HG03066 (cell line): ENCODE measurements at regions not wholly inside any gene's neighbourhood (a gene's known extent, or its start where the extent isn't known, plus 50 kb on each side); places are given as distances from the start of the nearest gene placed in this dataset.
"Not testable (repeated sequence)": the region's sequence is repeated elsewhere in the genome, so short reads cannot be mapped to it uniquely, and the experiment has no call there.

Experiments
- ATAC-seq: cut with Tn5 transposase; IDR thresholded peaks from one replicate; pipeline ENCODE4 v1.9.1; 2021; ENCODE audit warnings: low read depth; ENCODE audit not compliant: unreplicated experiment

DNA sequence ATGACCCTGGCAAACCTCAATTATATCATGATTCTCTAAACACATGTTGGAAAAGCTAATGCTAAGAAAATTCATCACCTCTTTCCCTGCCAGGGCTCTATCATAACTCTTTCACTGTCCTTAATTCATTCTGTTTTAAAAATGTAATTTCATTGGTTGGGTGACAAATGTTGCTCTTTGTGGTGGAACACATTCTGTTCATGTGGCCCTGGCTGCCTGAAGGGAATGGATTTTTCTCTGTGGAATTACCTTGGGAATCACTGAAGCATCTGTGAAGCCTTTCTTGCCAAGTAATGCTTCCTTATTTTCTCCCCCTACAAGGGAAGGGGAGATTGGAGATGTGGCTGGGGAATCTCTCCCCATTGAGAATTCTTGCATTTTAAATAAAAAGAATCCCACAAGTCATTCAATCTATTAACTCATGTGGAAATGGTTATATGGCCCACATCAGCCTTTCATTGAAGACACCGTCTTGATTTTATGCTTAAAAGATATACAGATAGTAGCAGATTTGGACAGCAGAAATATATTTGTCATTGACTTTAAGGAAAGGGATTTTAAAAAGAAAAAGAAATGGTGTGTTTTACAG, 201.8 kb upstream of the NMUR2 start:
- no peak for ATAC-seq

- no peak for ATAC-seq
Observed at GRCh38 chr5:152607401-152608160, 202.5 kb upstream of the NMUR2 start.

- ATAC-seq = no peak
Observed at GRCh38 chr5:152608458-152608857, 203.4 kb upstream of the NMUR2 start.

DNA sequence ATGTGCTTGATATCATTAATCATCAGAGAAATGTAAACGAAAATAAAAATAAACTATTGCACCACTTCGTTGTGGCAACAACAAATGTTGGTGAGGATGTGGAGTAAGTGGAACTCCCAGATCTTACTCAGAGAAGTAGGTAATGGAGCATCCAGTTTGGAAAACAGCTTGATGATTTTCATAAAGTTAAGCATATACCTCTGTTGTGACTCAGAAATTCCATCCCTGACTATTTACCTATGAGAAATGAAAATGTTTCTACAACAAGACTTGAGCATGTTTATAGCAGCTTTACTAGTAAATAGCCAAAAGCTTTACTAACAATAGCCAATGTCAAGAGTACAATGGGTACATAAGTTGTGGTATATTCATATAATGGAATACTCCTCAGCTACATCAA, 214.7 kb upstream of the NMUR2 start:
- ATAC-seq = no peak

DNA sequence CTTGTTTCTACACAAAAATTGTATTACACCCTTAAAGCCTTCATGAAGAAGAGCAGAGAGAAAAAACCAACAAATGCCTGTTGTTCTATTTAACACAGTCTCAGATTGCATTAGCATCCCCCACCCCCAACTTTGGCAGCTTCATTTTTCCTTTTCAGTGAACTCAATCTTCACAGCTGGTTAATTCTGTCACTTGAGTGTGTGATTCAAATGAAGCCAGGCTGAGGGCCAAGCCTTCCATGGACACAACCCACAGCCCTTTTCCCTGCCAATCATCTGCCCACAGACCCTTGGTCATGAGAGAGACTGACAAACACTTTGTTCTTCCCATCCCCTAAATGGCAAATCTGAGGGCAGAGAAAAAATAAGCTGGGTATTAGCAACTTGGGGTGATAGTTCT, 217.5 kb upstream of the NMUR2 start:
- no peak for ATAC-seq

- no peak for ATAC-seq
Observed at GRCh38 chr5:152623951-152624350, 218.9 kb upstream of the NMUR2 start.

GRCh38 chr5:152625696-152626095, 220.6 kb upstream of the NMUR2 start:
- ATAC-seq = no peak

DNA sequence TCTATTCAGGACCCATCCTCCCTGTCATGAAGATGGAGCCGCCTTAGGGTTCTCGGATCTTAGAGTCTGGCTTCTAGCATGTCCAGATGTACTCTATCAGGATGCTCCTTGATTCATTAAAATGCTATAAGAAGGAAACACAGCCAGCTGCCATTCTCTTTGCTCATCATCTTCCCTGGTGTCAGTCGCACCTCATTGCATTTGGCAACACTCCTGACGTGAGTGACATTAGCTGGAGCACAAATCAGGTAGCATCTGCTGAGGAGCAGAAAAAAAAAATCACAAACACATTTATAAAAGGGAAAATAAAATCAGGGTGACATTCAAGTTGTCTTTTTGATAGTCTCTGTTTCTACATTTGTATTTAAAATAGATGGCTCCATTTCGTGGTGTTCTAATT, 226.1 kb upstream of the NMUR2 start:
- no peak for ATAC-seq

DNA sequence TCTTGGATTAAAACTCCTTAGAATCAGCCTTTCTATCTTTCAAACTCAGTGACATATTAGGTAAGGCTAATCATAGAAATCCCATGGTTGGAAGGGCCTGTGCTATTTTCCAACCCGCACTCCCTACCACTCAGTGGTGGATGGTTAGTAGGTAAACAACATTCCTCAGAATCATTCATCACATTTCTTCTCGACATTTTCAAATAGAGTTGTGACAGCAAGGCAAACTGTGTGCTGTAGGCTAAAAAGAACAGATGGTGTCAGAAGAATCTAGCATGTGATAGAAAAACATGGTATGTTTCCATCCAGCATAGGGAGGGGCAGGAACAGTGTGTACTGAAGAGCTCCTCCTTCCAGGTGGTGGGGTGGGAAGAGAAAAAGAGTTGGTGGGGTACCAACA, 227.3 kb upstream of the NMUR2 start:
- no peak for ATAC-seq

GRCh38 chr5:152634586-152634985, 229.5 kb upstream of the NMUR2 start:
- ATAC-seq = no peak

DNA sequence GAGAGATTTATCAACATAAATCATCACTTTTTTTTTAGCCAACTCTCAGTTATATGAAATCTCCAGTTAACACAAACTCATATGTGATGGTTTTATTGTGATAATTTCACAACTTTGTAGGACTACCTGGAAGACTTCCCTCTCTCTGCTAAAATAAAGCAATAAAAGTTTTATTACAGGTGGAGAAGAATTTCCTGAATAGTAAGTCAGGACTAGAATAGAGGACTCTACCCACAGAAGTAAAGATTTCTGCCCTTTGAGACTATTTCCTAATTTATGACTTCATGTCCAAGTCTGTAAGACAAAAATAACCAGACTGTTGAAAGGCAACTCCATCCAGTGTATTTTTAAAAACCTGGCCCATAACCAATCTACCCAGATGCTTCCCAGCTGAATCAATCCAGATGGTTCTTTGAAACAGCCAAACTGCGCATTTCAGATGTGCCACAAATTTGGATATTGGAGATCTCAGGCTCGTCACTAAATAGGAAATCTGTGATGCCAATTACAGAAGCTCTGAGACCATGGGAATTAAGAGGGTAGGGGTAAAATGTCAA, 234.0 kb upstream of the NMUR2 start:
- ATAC-seq = no peak

- no peak for ATAC-seq
Observed at GRCh38 chr5:152641970-152642805, 237.1 kb upstream of the NMUR2 start.

- ATAC-seq = no peak
Observed at GRCh38 chr5:152642880-152643279, 237.8 kb upstream of the NMUR2 start.

DNA sequence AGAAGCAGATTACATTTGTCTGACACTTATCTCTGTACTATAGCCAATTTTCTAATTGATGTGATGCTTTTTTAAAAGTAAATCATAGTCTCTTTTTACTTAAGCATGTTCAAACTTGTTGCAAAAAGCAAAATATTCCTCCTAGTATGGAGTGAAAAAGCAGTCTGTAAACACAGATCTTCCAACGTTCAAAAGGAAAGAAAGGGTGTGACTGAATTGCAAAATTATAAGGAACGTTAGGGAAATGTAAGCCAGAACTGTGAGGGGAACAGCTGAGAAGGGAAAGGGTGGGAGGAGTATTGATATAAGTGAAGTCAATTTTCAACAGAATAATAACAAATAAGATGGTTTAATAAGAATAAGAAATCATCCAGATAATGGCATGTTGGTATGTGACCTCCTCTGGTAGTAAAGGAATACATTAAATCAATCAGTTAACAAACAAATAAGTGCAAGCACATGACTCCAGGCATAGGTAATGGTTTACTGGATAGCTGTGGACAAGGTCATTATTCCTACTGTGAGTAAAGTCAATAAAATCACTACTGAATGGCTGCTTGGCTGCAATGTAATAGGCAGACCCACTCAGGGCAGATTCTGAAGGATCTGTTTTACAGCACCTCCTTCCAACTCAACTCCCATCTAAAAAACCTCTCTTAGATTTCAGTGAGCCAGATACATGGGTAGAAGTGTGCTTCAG, 239.1 kb upstream of the NMUR2 start:
- no peak for ATAC-seq

DNA sequence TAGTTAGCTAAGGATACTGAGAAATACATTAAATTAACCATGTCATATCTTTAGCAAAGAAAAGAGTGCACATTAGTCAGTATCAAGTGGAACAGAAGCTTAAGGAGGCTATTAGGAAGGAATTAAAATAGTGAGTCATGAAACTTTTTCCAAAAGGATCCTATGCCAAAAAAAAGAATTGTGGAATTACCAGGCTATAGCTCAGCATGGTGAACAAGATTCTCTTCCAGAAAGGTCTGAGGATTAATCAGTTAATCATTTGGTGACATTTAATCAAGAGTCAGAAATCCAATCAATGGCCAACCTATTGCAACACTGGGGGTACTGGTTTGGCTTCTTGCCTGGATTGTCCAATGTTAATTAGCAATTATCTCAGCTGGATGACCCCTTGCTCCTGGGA, 244.5 kb upstream of the NMUR2 start:
- no peak for ATAC-seq

DNA sequence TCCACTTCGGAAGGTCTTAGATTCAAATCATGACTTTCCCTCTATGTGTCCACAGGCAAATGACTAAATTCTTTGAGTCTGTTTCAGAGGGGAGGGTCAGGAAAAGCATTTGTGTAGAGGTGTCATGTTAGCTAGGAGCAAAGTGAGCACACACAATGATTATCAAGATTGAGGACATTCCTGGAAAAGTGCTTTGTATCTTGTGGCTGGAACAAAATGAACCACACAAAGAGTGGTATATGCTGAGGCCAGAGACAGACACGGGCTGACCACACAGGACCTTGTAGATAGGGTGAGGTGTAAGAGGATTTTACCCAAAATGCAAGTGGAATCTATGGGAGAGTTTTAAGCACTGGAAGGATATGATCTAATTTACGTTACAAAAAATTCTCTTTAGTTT, 245.3 kb upstream of the NMUR2 start:
- ATAC-seq = no peak

DNA sequence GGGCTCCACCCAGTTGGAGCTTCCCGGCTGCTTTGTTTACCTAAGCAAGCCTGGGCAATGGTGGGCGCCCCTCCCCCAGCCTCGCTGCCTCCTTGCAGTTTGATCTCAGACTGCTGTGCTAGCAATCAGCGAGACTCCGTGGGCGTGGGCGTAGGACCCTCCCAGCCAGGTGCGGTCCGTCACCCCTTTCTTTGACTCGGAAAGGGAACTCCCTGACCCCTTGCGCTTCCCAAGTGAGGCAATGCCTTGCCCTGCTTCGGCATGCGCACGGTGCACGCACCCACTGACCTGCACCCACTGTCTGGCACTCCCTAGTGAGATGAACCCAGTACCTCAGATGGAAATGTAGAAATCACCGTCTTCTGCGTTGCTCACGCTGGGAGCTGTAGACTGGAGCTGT, 254.4 kb upstream of the NMUR2 start:
- not testable (repeated sequence) for ATAC-seq

DNA sequence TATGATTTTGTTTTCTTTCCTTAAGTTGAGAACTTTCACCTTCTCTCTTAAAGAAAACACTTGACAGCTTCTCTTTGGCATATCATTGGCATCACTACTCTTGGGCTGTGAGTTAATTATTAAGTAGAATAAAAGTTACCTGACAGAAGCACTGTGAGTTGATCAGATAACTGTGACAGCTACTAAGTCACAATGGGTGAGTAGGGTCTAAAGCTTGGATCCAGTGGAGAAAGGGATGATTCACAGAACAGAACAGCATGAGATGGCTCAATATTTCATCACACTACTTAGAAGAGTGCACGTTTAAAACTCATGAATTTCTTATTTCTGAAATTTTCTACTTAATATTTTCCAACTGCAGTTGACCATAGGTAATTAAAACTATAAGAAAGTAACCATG, 268.5 kb upstream of the NMUR2 start:
- ATAC-seq = no peak

GRCh38 chr5:152674403-152674802, 269.3 kb upstream of the NMUR2 start:
- ATAC-seq = no peak

DNA sequence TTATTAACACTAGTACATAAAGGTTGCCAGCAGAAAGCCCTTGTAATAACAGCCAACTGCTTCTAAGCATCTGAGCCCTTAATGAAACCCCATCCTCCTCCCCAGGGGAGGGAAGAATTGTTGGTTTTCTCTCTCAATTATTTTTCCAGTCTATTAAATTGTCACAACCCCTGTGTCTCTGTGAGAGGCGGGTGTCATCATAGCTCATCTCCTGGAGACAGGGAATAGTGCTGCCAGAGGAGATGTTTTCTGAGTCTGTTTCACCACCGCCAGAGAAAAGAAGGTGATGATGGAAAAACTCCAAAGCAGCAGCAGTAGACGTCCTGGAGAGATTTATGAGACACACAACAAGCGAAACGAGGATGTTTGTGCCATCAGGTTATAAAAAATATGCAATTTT, 271.1 kb upstream of the NMUR2 start:
- no peak for ATAC-seq

DNA sequence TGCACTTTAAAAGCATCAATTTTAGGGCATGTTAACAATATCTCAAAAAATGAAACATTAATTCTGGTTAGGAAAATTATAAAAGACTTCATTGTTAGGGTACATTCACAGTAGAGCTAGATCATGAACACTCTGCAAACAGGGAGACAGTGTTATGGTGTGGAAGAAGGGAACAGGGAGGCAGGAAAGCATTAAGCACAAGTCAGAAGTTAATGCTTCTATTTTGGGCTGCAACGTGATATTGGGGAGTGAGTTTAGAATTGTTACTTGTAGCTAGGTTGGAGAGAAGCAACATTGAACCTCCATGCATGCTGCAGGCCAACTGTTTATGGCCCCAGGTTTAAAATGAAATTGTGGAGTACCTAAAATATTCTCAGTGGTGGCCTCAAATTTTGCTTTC, 278.1 kb upstream of the NMUR2 start:
- ATAC-seq = no peak
